CD14-positive monocyte (primary cell): ENCODE measurements at regions not wholly inside any gene's neighbourhood (a gene's known extent, or its start where the extent isn't known, plus 50 kb on each side); places are given as distances from the start of the nearest gene placed in this dataset.

ENCODE experiments used
- DNase-seq, 3 donors: peaks; one replicate each; pipeline ENCODE4 v3.0.0-alpha.2; 2011 to 2022
- H2AFZ ChIP-seq: 2 replicates; pipeline ENCODE4 v1.6.0; 2012; ENCODE audit warnings: mild to moderate bottlenecking, low read depth, low read length, inconsistent platforms; ENCODE audit not compliant: insufficient read depth, poor library complexity, severe bottlenecking
- H3K27ac ChIP-seq, 2 donors: 1 replicate in 1 of 2; 2 replicates in 1 of 2; pipeline ENCODE4 v1.5.1; 2012 to 2013; ENCODE audit warnings: low read length in 2 of 2, control low read depth in 1 of 2, inconsistent platforms in 1 of 2, low read depth in 1 of 2, mild to moderate bottlenecking in 1 of 2
- H3K27me3 ChIP-seq, 2 donors: one replicate each; pipeline versions ENCODE4 v1.6.0 to v1.6.1; 2011 to 2013; ENCODE audit warnings: low read length in 2 of 2; ENCODE audit not compliant: control insufficient read depth in 2 of 2, insufficient read depth in 2 of 2
- H3K36me3 ChIP-seq, 2 donors: replicated peaks in 1 of 2; 1 replicate in 1 of 2; 2 replicates in 1 of 2; pipeline versions ENCODE4 v1.5.1 to v1.6.1; 2012 to 2013; ENCODE audit warnings: low read length in 2 of 2, control low read depth in 1 of 2, inconsistent platforms in 1 of 2, mild to moderate bottlenecking in 1 of 2; ENCODE audit not compliant: insufficient read depth in 2 of 2, control insufficient read depth in 1 of 2
- H3K4me1 ChIP-seq, 2 donors: 1 replicate in 1 of 2; 2 replicates in 1 of 2; pipeline versions ENCODE4 v1.5.1 to v1.6.1; 2012 to 2013; ENCODE audit warnings: low read length in 2 of 2, control low read depth in 1 of 2, inconsistent platforms in 1 of 2, mild to moderate bottlenecking in 1 of 2, moderate library complexity in 1 of 2; ENCODE audit not compliant: insufficient read depth in 2 of 2, control insufficient read depth in 1 of 2
- H3K4me2 ChIP-seq: replicated peaks from 2 replicates; pipeline ENCODE3; 2012; ENCODE audit warnings: low read length, moderate library complexity, mild to moderate bottlenecking; ENCODE audit not compliant: poor library complexity, severe bottlenecking; ENCODE audit errors: extremely low read depth
- H3K4me3 ChIP-seq, 3 experiments: fragments of 200-600 bp in 1 of 3; sonication (generic) in 1 of 3; replicated peaks in 1 of 3; 1 replicate in 2 of 3; 2 replicates in 1 of 3; pipeline ENCODE4 v1.5.1; 2011 to 2013; ENCODE audit warnings: low read length in 3 of 3, mild to moderate bottlenecking in 3 of 3, control low read depth in 2 of 3, low read depth in 2 of 3, inconsistent platforms in 1 of 3, moderate library complexity in 1 of 3
- H3K79me2 ChIP-seq: 2 replicates; pipeline ENCODE4 v1.6.0; 2012; ENCODE audit warnings: mild to moderate bottlenecking, control low read depth, inconsistent platforms, low read length, moderate library complexity; ENCODE audit not compliant: insufficient read depth
- H3K9ac ChIP-seq: 2 replicates; pipeline ENCODE4 v1.6.0; 2017; ENCODE audit warnings: low read length, mild to moderate bottlenecking; ENCODE audit not compliant: insufficient read depth, poor library complexity, severe bottlenecking
- H3K9me3 ChIP-seq, 2 donors: replicated peaks in 1 of 2; 1 replicate in 1 of 2; 2 replicates in 1 of 2; pipeline versions ENCODE4 v1.5.1 to v1.6.1; 2012 to 2013; ENCODE audit warnings: low read length in 2 of 2, control low read depth in 1 of 2; ENCODE audit not compliant: control insufficient read depth in 1 of 2, insufficient read depth in 1 of 2
- H4K20me1 ChIP-seq: 2 replicates; pipeline ENCODE4 v1.6.0; 2012; ENCODE audit warnings: mild to moderate bottlenecking, low read length, control low read depth, moderate library complexity; ENCODE audit not compliant: insufficient read depth
- H3K27ac Mint-ChIP-seq, 7 donors: one replicate each; pipeline ENCODE4 v1.8.0; 2020; ENCODE audit warnings: mild to moderate bottlenecking in 7 of 7, mixed read lengths in 7 of 7, moderate library complexity in 6 of 7, inconsistent platforms in 2 of 7
- H3K27me3 Mint-ChIP-seq, 3 donors: one replicate each; pipeline ENCODE4 v1.8.0; 2021 to 2022; ENCODE audit warnings: low read depth in 3 of 3, mild to moderate bottlenecking in 3 of 3, mixed read lengths in 3 of 3, moderate library complexity in 3 of 3, inconsistent platforms in 1 of 3
- H3K36me3 Mint-ChIP-seq, 2 donors: one replicate each; pipeline ENCODE4 v1.8.0; 2020; ENCODE audit warnings: mixed read lengths in 2 of 2, inconsistent platforms in 1 of 2, mild to moderate bottlenecking in 1 of 2
- H3K4me1 Mint-ChIP-seq: one replicate; pipeline ENCODE4 v1.8.0; 2020; ENCODE audit warnings: mild to moderate bottlenecking, mixed read lengths
- H3K4me3 Mint-ChIP-seq, 2 donors: one replicate each; pipeline ENCODE4 v1.8.0; 2020; ENCODE audit warnings: mild to moderate bottlenecking in 2 of 2, mixed read lengths in 2 of 2, moderate library complexity in 1 of 2
- H3K9me3 Mint-ChIP-seq, 7 donors: one replicate each; pipeline ENCODE4 v1.8.0; 2020 to 2022; ENCODE audit warnings: mixed read lengths in 7 of 7, mild to moderate bottlenecking in 6 of 7, moderate library complexity in 6 of 7, inconsistent platforms in 2 of 7
- CTCF ChIP-seq: fragments of 200-600 bp; IDR thresholded peaks from one replicate; pipeline ENCODE4 v1.8.0; 2022; ENCODE audit warnings: antibody characterized with exemption, mild to moderate bottlenecking
- WGBS: methylation state at CpG from one replicate; pipeline ENCODE4 v1.1.5; 2013; ENCODE audit warnings: missing lambda C conversion rate; ENCODE audit not compliant: insufficient coverage; 5-methylcytosine and 5-hydroxymethylcytosine counted together
- intact Hi-C, 2 donors: fragments of 100-400 bp; cut with micrococcal nuclease; formaldehyde crosslinking; loops; one replicate each; pipeline versions ENCODE4 v1.15.0 to v1.15.1; 2023

DNA sequence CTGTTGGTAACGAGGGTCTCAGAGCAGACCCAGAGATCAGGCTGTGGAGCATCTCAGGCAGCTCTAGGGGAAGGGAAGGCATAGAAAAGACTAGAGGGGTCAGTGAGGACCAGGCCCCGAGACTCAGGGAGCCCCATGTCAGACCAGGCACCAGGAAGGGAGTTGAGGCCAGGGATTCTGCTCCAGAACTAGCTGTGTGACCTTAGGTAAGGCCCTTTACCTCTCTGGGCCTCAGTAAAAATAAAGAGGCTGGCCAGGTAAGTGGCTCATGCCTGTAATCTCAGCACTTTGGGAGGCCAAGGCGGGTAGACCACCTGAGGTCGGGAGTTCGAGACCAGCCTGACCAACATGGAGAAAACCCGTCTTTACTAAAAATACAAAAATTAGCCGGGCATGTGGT is 176.4 kb upstream of the IER5L start:
- H3K27ac ChIP-seq, result no peak overlapping the region
- H3K4me3 ChIP-seq, result no peak overlapping the region
- Mint-ChIP-seq H3K4me1 (peaks cover 27% of the 10 kb centered on the region), H3K4me3 (no peak overlapping the region), H3K27ac (peak overlapping the region in 2 of 7 donors; percentile 1 to 53), H3K9me3 (peaks cover 7 to 17% (median 13%) of the 10 kb centered on the region in 7 donors), H3K36me3 (peaks cover 0 to 6% of the 10 kb centered on the region in 2 donors), H3K27me3 (peaks cover 2 to 4% (median 3%) of the 10 kb centered on the region in 3 donors)
- no peak for DNase-seq
- no peak overlapping the region for H3K9ac ChIP-seq
- H2AFZ ChIP-seq, result no peak overlapping the region
- H4K20me1 ChIP-seq, result no peaks in the 10 kb centered on the region
- H3K4me2 ChIP-seq, result no peak overlapping the region
- 100% methylated on average over 7 of the region's 7 CpGs for WGBS
- peaks cover 31 to 42% of the 10 kb centered on the region in 2 donors for H3K4me1 ChIP-seq
- no peaks in the 10 kb centered on the region for H3K36me3 ChIP-seq
- H3K27me3 ChIP-seq, result no peaks in the 10 kb centered on the region
- intact Hi-C loops, result no loop called here
- H3K79me2 ChIP-seq, result no peaks in the 10 kb centered on the region
- TF ChIP-seq CTCF, result no peak
- H3K9me3 ChIP-seq, result peaks cover 11 to 15% of the 10 kb centered on the region in 2 donors

DNA sequence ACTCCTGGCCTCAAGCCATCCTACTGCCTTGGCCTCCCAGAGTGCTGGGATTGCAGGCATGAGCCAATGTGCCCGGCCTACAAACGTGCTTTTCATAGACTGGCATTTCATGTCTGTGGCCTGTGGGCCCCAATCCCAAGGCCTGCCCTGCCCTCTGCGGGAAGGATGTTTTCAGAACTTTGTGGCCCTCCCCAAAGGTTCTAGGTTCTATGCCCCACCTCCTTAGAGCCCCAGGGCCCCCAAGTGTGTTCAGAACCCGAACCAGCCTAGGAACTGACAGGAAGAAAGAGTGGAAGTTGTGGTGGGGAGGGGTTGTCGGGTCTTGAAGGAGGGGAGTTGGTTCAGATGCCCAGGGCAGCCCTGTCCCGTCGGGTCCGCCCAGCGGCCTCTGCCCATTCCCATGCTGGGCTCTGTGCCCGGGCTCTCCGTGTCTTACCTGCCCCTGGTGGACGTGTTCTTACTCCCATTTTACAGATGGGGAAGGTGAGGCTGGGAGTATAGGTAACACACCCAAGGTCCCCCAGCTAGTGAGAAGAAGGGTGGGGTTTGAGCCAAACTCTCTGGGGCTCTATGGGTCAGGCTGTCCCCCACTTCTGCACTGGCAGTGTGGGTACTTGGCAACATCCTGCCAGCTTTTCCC is 175.8 kb upstream of the IER5L start:
- H3K36me3 ChIP-seq, result no peaks in the 10 kb centered on the region
- Mint-ChIP-seq H3K4me3 (peak overlapping the region in 1 of 2 donors; percentile 37), H3K27ac (peak overlapping the region in 1 of 7 donors; percentile 19), H3K9me3 (peaks cover 7 to 15% (median 13%) of the 10 kb centered on the region in 7 donors), H3K4me1 (peaks cover 34% of the 10 kb centered on the region), H3K27me3 (peaks cover 0 to 4% (median 3%) of the 10 kb centered on the region in 3 donors), H3K36me3 (peaks cover 0 to 10% of the 10 kb centered on the region in 2 donors)
- DNase-seq, result no peak
- no peak overlapping the region for H3K4me2 ChIP-seq
- no peak overlapping the region for H3K9ac ChIP-seq
- intact Hi-C loops, result no loop called here
- H3K27me3 ChIP-seq, result no peaks in the 10 kb centered on the region
- no peak for TF ChIP-seq CTCF
- peaks cover 38 to 48% of the 10 kb centered on the region in 2 donors for H3K4me1 ChIP-seq
- H3K79me2 ChIP-seq, result no peaks in the 10 kb centered on the region
- H3K9me3 ChIP-seq, result peaks cover 11 to 15% of the 10 kb centered on the region in 2 donors
- no peak overlapping the region for H3K27ac ChIP-seq
- WGBS, result 37% methylated on average over 5 of the region's 12 CpGs
- H4K20me1 ChIP-seq, result no peaks in the 10 kb centered on the region
- H3K4me3 ChIP-seq, result no peak overlapping the region
- H2AFZ ChIP-seq, result no peak overlapping the region
